Activated CD4-positive, alpha-beta T cell treated with anti-CD3 and anti-CD28 coated beads for 4 hours (primary cell): ENCODE measurements at regions not wholly inside any gene's neighbourhood (a gene's known extent, or its start where the extent isn't known, plus 50 kb on each side); places are given as distances from the start of the nearest gene placed in this dataset.

Experiments used
- DNase-seq, 2 donors: peaks; one replicate each; pipeline ENCODE4 v3.0.0-alpha.2; 2020

DNA sequence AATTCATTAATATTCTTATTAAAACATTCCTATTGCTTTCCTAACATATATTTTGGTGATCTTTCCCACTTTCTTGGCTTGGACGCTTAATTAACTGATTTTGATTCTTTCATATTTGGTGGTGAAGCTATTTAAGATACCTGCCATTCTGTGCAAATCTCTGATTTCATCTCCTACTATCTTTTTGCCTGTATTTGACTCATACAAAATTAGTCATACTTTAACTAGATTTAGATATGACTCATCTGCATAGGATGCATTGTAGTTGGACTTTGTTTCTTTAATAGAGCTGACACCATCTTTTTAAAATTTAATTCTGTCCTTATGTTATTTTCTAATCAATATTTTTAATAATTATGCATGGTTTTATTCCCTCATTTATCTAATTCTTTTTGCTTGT is 93.8 kb upstream of the PLPPR4 start:
- DNase-seq, result no peak

DNA sequence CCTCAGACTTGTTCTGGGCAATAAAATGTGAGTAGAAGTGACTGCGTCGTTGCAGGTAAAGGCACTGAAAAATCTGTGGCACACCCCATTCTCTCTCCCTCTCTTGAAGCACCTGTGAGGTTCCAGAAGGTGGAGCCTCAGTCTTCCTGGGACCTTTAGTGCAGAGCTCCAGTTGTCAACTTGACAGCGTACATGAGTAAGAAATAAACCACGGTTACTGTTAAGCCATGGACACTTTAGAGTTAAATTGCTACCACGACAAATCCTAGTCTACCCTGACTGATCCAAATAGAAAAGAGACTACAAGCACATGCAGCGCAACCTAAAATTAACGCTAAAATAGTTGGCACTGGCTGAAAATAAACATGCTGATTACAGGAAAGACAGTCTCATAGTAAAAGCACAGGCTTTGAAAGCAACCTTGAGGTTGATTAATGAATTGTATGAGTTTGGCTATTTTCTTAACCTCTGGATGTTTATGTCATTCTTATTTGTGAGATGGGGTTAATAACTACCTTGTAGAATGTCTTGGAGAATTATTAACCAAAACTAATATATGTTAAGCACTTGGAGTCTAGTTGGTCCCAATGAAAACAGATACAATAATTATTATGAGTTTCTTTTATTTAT is 93.0 kb upstream of the PLPPR4 start:
- no peak for DNase-seq

- no peak for DNase-seq
Measured at GRCh38 chr1:99173282-99173681, 91.0 kb upstream of the PLPPR4 start.

- no peak for DNase-seq
Measured at GRCh38 chr1:99173900-99174299, 90.4 kb upstream of the PLPPR4 start.

GRCh38 chr1:99176753-99177152 is 87.5 kb upstream of the PLPPR4 start:
- no peak for DNase-seq

- no peak for DNase-seq
Measured at GRCh38 chr1:99177465-99177864, 86.8 kb upstream of the PLPPR4 start.

DNA sequence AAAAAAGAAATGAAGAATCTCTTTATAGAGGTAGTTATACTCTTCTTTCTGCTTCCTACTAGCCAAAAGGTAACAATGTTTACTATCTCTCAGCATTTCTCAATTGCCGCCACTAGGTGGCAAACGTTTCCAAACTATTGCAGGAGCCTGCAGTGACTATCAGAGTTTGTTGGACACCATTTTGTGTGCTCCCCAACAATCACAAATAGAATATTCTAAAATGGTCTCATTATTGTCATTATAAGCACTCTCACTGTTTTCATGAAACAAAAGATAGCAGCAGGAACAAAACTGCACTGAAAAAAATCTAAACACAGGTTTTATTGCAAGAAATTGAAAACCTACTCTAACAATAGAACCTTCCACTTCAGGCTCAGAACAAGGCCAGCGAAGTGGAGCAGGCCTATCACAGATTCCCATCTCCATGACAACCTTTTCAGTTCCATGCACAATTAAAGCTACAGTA is 83.9 kb upstream of the PLPPR4 start:
- DNase-seq, result peak; percentile 44 to 59

- no peak for DNase-seq
Measured at GRCh38 chr1:99180915-99181314, 83.4 kb upstream of the PLPPR4 start.

DNA sequence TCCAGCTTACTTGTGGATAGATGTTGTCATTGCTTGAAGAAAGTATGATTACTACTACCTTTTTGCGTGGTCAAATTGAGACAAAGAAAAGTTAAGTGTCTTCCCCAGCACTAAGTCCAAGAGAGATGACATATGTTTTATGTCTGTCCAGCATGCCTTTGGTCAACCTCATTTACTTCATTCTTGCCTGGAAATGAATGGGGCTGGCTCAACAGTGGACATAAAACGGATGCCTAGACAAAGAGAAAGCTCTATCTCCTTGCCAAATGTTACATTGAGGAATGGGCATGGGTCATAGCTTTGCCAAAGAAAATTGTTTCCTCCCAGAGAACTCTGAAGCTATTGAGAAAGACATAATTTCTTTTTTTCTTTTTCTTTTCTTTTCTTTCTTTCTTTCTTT is 82.4 kb upstream of the PLPPR4 start:
- no peak for DNase-seq

DNA sequence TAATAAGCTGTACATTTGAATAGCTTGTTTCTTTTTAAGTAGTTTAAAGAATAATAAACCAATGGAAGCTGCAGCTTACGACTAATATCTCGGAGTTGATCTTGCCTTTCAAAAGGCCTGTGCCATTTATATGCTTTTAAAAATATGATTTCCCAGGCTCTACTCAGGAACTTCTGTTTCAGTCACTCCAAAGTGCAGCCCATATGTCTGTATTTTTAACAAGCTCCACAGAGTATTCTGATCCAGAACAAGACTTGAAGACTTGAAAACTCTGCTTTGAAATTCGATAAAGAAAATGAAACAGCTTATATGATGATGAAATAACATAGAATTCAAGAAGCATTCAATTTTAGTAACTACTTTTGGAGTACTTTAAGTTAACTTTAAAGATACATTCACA is 79.1 kb upstream of the PLPPR4 start:
- DNase-seq, result no peak

DNA sequence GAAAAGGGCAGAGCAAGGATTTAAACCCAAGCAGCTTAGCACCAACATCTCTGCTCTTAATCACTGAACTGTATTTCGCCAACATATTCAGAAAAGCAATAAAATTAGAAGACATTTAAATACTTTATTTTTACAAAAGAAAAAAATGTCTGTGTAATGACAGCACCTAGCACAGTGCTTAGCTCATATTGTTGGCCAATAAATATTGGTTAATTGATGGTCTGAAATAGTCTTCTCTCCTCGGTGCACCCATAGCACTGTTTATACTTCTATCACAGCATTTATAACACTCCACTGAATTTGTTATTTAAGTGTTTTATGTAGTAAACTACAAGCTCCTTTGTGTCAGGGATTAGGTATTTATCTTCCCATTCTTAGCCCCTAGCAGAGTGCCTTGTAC is 70.9 kb upstream of the PLPPR4 start:
- no peak for DNase-seq

- no peak for DNase-seq
Measured at GRCh38 chr1:99198393-99198792, 65.9 kb upstream of the PLPPR4 start.

DNA sequence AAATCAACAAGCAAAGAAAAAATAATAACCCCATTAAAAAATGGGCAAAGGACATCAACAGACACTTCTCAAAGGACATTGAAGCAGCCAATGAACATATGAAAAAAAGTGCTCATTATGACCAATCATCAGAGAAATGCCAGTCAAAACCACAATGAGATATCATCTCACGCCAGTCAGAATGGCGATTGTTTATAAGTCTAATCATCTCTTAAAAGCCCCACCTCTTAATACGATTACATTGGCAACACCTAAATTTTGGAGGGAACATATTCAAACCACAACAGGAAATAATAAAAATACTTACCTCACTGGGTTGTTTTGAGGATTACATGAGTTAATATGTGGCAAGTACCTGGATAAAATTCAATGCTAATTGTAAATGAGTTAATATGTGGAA is 57.1 kb upstream of the PLPPR4 start:
- no peak for DNase-seq
